AG10803 (cell line): ENCODE measurements at regions not wholly inside any gene's neighbourhood (a gene's known extent, or its start where the extent isn't known, plus 50 kb on each side); places are given as distances from the start of the nearest gene placed in this dataset.

Experiments used
- DNase-seq: peaks from one replicate; pipeline ENCODE4 v3.0.0; 2010; ENCODE audit warnings: low read depth
- H3K4me3 ChIP-seq: 2 replicates; pipeline ENCODE4 v1.5.1; 2011; ENCODE audit warnings: mild to moderate bottlenecking, low read length, control low read depth
- CTCF ChIP-seq: conservative IDR thresholded peaks from 2 replicates; pipeline ENCODE4 v1.5.1; 2011; ENCODE audit warnings: mild to moderate bottlenecking, low read length, control low read depth, inconsistent platforms

- no peak for TF ChIP-seq CTCF
- DNase-seq = no peak
- no peak overlapping the region for H3K4me3 ChIP-seq
Measured at GRCh38 chr15:69881766-69882165, 216.0 kb downstream of the TLE3 start.

GRCh38 chr15:69883306-69883705 is 214.4 kb downstream of the TLE3 start:
- DNase-seq = no peak
- TF ChIP-seq CTCF = no peak
- H3K4me3 ChIP-seq = no peak overlapping the region

GRCh38 chr15:69885173-69885955 is 212.4 kb downstream of the TLE3 start:
- TF ChIP-seq CTCF = no peak
- DNase-seq = no peak
- no peak overlapping the region for H3K4me3 ChIP-seq

- DNase-seq = no peak
- no peak for TF ChIP-seq CTCF
- H3K4me3 ChIP-seq = no peak overlapping the region
Measured at GRCh38 chr15:69887009-69887408, 210.7 kb downstream of the TLE3 start.

- no peak for TF ChIP-seq CTCF
- H3K4me3 ChIP-seq = no peak overlapping the region
- no peak for DNase-seq
Measured at GRCh38 chr15:69887553-69887952, 210.2 kb downstream of the TLE3 start.

GRCh38 chr15:69888406-69888805 is 209.3 kb downstream of the TLE3 start:
- TF ChIP-seq CTCF = no peak
- DNase-seq = no peak
- H3K4me3 ChIP-seq = no peak overlapping the region

- no peak for TF ChIP-seq CTCF
- no peak overlapping the region for H3K4me3 ChIP-seq
- DNase-seq = no peak
Measured at GRCh38 chr15:69891070-69891536, 206.6 kb downstream of the TLE3 start.
